GM23248 (cell line): ENCODE measurements at regions not wholly inside any gene's neighbourhood (a gene's known extent, or its start where the extent isn't known, plus 50 kb on each side); places are given as distances from the start of the nearest gene placed in this dataset.
A peak's percentile ranks its signal among the peaks of the same experiment; 100 is the strongest.

Experiments used
- DNase-seq: peaks from one replicate; pipeline ENCODE4 v3.0.0-alpha.2; 2015
- H2AFZ ChIP-seq: fragments of 200-600 bp; sonication (generic); 2 replicates; pipeline ENCODE4 v1.6.1; 2016; ENCODE audit warnings: antibody characterized with exemption
- H3F3A ChIP-seq: fragments of 200-600 bp; sonication (generic); 2 replicates; pipeline ENCODE4 v1.6.1; 2016; ENCODE audit warnings: mild to moderate bottlenecking, antibody characterized with exemption, mixed run types; ENCODE audit not compliant: insufficient read depth
- H3K27ac ChIP-seq: fragments of 200-600 bp; sonication (generic); 2 replicates; pipeline ENCODE4 v1.5.1; 2016; ENCODE audit warnings: mild to moderate bottlenecking
- H3K27me3 ChIP-seq: fragments of 200-600 bp; sonication (generic); replicated peaks from 2 replicates; pipeline ENCODE4 v1.6.1; 2016; ENCODE audit warnings: mild to moderate bottlenecking; ENCODE audit not compliant: insufficient read depth
- H3K36me3 ChIP-seq: fragments of 200-600 bp; sonication (generic); 2 replicates; pipeline ENCODE4 v1.6.1; 2016; ENCODE audit warnings: low read depth, mild to moderate bottlenecking
- H3K4me1 ChIP-seq: fragments of 200-600 bp; sonication (generic); 2 replicates; pipeline ENCODE4 v1.6.1; 2016; ENCODE audit warnings: mild to moderate bottlenecking; ENCODE audit not compliant: insufficient read depth
- H3K4me2 ChIP-seq: fragments of 200-600 bp; sonication (generic); one replicate; pipeline ENCODE4 v1.6.1; 2016; ENCODE audit warnings: mild to moderate bottlenecking; ENCODE audit not compliant: unreplicated experiment
- H3K4me3 ChIP-seq: fragments of 200-600 bp; sonication (generic); 2 replicates; pipeline ENCODE4 v1.5.1; 2016; ENCODE audit warnings: mild to moderate bottlenecking
- H3K79me2 ChIP-seq: fragments of 200-600 bp; sonication (generic); 2 replicates; pipeline ENCODE4 v1.6.1; 2016; ENCODE audit warnings: mild to moderate bottlenecking; ENCODE audit not compliant: insufficient read depth
- H3K9ac ChIP-seq: fragments of 200-600 bp; sonication (generic); 2 replicates; pipeline ENCODE4 v1.6.1; 2016; ENCODE audit warnings: mild to moderate bottlenecking
- H3K9me2 ChIP-seq: fragments of 200-600 bp; sonication (generic); 2 replicates; pipeline ENCODE4 v1.6.1; 2016; ENCODE audit warnings: mixed run types, mild to moderate bottlenecking, moderate library complexity; ENCODE audit not compliant: insufficient read depth
- H3K9me3 ChIP-seq: fragments of 200-600 bp; sonication (generic); one replicate; pipeline ENCODE4 v1.6.1; 2017; ENCODE audit warnings: low read depth
- H4K20me1 ChIP-seq: fragments of 200-600 bp; sonication (generic); 2 replicates; pipeline ENCODE4 v1.6.0; 2016; ENCODE audit not compliant: insufficient read depth
- EZH2 ChIP-seq: fragments of 200-600 bp; sonication (generic); IDR thresholded peaks from 2 replicates; pipeline ENCODE4 v1.6.1; 2018; ENCODE audit warnings: antibody characterized with exemption, mild to moderate bottlenecking; ENCODE audit not compliant: insufficient read depth, poor library complexity, severe bottlenecking
- EZH2phosphoT487 ChIP-seq: fragments of 200-600 bp; sonication (generic); IDR thresholded peaks from 2 replicates; pipeline ENCODE4 v1.6.1; 2018; ENCODE audit warnings: antibody characterized with exemption, moderate library complexity, mild to moderate bottlenecking, low read depth; ENCODE audit not compliant: insufficient read depth
- WGBS, 2 experiments: methylation state at CpG; one replicate each; pipeline ENCODE4 v1.1.6; 2015 to 2017; ENCODE audit warnings: low lambda C conversion rate in 2 of 2, low coverage in 1 of 2; ENCODE audit errors: missing lambda C conversion rate in 2 of 2; 5-methylcytosine and 5-hydroxymethylcytosine counted together
- in situ Hi-C: fragments of 300-500 bp; cut with MboI; formaldehyde crosslinking; loops from 2 replicates; pipeline ENCODE4 v1.15.0; 2020

DNA sequence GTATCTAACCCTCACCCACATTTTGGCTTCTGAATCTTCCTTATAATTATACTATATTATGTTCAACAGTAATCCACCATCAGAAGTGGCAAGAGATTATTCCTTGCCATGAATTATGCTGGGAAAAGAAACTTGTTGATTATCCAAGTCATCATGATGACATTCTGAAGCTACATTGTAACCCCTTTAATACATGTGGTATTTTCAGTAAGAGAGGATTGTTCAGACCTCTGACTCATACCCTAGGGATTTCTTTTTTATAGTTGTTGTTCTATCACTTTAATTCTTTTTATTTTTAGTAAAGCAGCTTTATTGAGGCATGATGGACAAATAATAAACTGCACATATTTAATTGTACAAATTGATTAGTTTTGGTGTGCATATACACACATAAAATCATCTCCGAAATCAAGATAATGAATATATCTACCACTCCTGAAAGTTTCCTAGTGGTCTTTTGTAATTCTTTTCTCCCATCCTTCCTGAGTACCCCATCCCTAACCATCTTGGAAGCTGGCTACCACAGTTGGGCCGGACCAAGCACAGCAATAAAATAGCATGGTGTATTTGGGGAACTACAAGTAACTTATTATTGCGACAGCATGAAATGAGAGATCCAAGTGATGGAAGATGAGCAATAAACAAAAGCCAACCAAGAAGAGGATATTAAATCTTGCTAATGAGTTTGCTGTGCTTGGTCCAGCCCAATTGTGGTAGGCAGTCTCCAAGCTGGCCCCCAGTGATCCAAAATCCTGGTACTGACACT lies 159.9 kb downstream of the BARD1 start:
- H3F3A ChIP-seq, result no peaks in the 10 kb centered on the region
- no peaks in the 10 kb centered on the region for H3K79me2 ChIP-seq
- in situ Hi-C loops, result no loop called here
- H3K4me2 ChIP-seq, result peak overlapping the region; percentile 21
- H3K27me3 ChIP-seq, result no peaks in the 10 kb centered on the region
- H3K9me3 ChIP-seq, result no peaks in the 10 kb centered on the region
- peak; percentile 81 for DNase-seq
- H3K4me3 ChIP-seq, result no peak overlapping the region
- WGBS, 2 experiments, result 43 to 44% methylated on average over 3 of the region's 3 CpGs
- no peak for TF ChIP-seq EZH2phosphoT487
- no peak for TF ChIP-seq EZH2
- H4K20me1 ChIP-seq, result no peaks in the 10 kb centered on the region
- H3K36me3 ChIP-seq, result no peaks in the 10 kb centered on the region
- peaks cover 22% of the 10 kb centered on the region for H3K4me1 ChIP-seq
- H3K9me2 ChIP-seq, result no peaks in the 10 kb centered on the region
- H3K9ac ChIP-seq, result no peak overlapping the region
- peak overlapping the region; percentile 47 for H3K27ac ChIP-seq
- no peak overlapping the region for H2AFZ ChIP-seq

DNA sequence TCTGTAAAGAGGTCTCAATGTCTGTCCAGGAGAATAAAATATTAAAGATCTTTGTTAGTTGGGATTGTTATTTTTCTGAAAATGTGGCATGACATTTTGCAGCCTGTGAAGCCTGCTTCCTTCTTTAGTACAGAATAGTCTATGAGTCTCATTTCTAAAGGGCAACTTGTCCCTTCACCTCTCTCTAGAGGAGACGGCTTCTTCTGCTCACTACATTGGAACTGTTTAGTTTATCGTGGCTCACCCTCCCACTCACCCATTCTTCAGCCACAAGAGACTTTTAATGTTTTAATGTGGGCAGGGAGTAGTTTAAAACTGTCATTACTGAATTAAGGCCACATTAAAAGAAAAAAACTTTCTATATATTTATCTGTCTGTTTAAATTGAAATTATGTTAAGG lies 161.0 kb downstream of the BARD1 start:
- WGBS, 2 experiments, result 30 to 34% methylated on average over 2 of the region's 2 CpGs
- no peaks in the 10 kb centered on the region for H3K36me3 ChIP-seq
- H2AFZ ChIP-seq, result no peak overlapping the region
- in situ Hi-C loops, result no loop called here
- no peak overlapping the region for H3K9ac ChIP-seq
- H3K9me2 ChIP-seq, result no peaks in the 10 kb centered on the region
- no peaks in the 10 kb centered on the region for H3F3A ChIP-seq
- H3K27me3 ChIP-seq, result no peaks in the 10 kb centered on the region
- H3K4me2 ChIP-seq, result no peak overlapping the region
- H3K4me1 ChIP-seq, result peaks cover 22% of the 10 kb centered on the region
- H3K9me3 ChIP-seq, result no peaks in the 10 kb centered on the region
- peak; percentile 26 for DNase-seq
- TF ChIP-seq EZH2 (no peak), EZH2phosphoT487 (no peak)
- no peaks in the 10 kb centered on the region for H3K79me2 ChIP-seq
- H3K4me3 ChIP-seq, result no peak overlapping the region
- peak overlapping the region; percentile 47; the same call in 1 of the 2 replicates for H3K27ac ChIP-seq
- H4K20me1 ChIP-seq, result no peaks in the 10 kb centered on the region

DNA sequence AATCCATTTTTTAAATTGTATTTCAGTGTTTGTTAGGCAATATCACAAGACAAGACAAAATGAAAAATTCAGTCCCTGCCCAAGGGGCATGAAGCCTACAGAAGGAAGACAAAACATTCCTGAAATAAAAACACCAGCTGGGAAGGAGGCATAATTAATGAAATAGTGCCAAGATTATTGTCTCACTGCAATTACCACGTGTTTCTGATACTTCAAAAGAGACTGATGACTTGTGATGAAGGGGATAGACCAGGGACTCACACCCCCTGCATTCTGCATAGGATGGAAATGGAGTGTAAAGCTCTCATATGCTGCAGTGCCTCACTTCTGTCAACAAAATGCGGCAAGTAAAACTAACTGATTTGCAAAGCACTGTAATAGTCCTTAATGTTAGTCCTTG lies 178.1 kb downstream of the BARD1 start:
- no peak for TF ChIP-seq EZH2phosphoT487
- TF ChIP-seq EZH2, result no peak
- Histone ChIP-seq H3K27ac (no peak overlapping the region), H4K20me1 (no peaks in the 10 kb centered on the region), H2AFZ (no peak overlapping the region), H3K4me3 (no peak overlapping the region), H3K4me1 (peaks cover 9% of the 10 kb centered on the region), H3K27me3 (no peaks in the 10 kb centered on the region; the same call in 1 of the 2 replicates), H3K9me2 (no peaks in the 10 kb centered on the region), H3F3A (no peaks in the 10 kb centered on the region), H3K36me3 (no peaks in the 10 kb centered on the region), H3K79me2 (no peaks in the 10 kb centered on the region), H3K4me2 (no peak overlapping the region), H3K9ac (no peak overlapping the region), H3K9me3 (no peaks in the 10 kb centered on the region)
- in situ Hi-C loops, result no loop called here
- DNase-seq, result no peak
- 18 to 30% methylated on average over 2 of the region's 2 CpGs for WGBS, 2 experiments

DNA sequence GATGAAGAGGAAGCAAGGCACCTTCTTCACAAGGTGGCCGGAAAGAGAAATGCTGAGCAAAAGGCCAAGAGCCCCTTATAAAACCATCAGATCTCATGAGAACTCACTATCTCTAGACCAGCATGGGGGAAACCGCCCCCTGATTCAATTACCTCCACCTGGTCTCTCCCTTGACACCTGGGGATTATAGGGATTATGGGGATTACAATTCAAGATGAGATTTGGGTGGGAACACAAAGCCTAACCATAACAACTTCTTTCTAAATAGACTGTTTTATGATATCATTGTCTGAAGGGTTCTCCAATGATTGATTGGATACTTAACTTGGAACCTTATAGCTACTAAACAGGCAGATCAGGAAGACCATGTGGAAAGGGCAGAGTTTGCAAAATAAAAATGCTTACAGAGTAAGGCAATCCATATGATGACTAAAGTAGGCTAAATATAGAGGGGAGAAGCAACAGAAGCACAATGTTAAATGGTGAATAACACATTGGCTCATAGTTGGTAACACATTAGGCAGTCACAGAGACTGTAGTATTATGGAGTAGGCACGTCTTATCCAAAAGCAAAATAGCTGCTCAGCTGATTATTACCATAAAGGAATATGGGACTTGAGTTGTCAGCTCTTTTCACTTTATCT lies 179.0 kb downstream of the BARD1 start:
- Histone ChIP-seq H3K9ac (no peak overlapping the region), H3K36me3 (no peaks in the 10 kb centered on the region), H3F3A (no peaks in the 10 kb centered on the region), H3K79me2 (no peaks in the 10 kb centered on the region), H3K9me2 (no peaks in the 10 kb centered on the region), H3K27ac (no peak overlapping the region), H3K4me1 (peaks cover 9% of the 10 kb centered on the region), H2AFZ (no peak overlapping the region), H3K4me2 (no peak overlapping the region), H4K20me1 (no peaks in the 10 kb centered on the region), H3K9me3 (no peaks in the 10 kb centered on the region), H3K27me3 (no peaks in the 10 kb centered on the region; the same call in 1 of the 2 replicates), H3K4me3 (no peak overlapping the region)
- no peak for TF ChIP-seq EZH2phosphoT487
- 22 to 30% methylated on average over 3 of the region's 3 CpGs for WGBS, 2 experiments
- in situ Hi-C loops, result no loop called here
- DNase-seq, result peak; percentile 74
